ENCODE measurements at regions not wholly inside any gene's neighbourhood (a gene's known extent, or its start where the extent isn't known, plus 50 kb on each side); places are given as distances from the start of the nearest gene placed in this dataset.

- Histone ChIP-seq H3K36me3 (ENCODE audit: control insufficient read depth, insufficient read depth, low read length) (no peaks in the 10 kb centered on the region), H3K4me3 (ENCODE audit: low read length) (no peak overlapping the region), H3K27ac (ENCODE audit: low read depth, low read length) (no peak overlapping the region), H3K9ac (ENCODE audit: low read length) (no peak overlapping the region), H3K4me1 (ENCODE audit: control insufficient read depth, insufficient read depth, low read length) (no peaks in the 10 kb centered on the region), H3K27me3 (ENCODE audit: control insufficient read depth, insufficient read depth, low read length) (no peaks in the 10 kb centered on the region)
These were observed 207.2 kb downstream of the ATG4C start for GRCh38 chr1:62991152-62991551.

GRCh38 chr1:62993844-62994243, 209.9 kb downstream of the ATG4C start:
- Histone ChIP-seq H3K27ac (ENCODE audit: low read depth, low read length) (no peak overlapping the region), H3K4me1 (ENCODE audit: control insufficient read depth, insufficient read depth, low read length) (no peaks in the 10 kb centered on the region), H3K36me3 (ENCODE audit: control insufficient read depth, insufficient read depth, low read length) (no peaks in the 10 kb centered on the region), H3K27me3 (ENCODE audit: control insufficient read depth, insufficient read depth, low read length) (peaks cover 4% of the 10 kb centered on the region), H3K9ac (ENCODE audit: low read length) (no peak overlapping the region), H3K4me3 (ENCODE audit: low read length) (no peak overlapping the region)

DNA sequence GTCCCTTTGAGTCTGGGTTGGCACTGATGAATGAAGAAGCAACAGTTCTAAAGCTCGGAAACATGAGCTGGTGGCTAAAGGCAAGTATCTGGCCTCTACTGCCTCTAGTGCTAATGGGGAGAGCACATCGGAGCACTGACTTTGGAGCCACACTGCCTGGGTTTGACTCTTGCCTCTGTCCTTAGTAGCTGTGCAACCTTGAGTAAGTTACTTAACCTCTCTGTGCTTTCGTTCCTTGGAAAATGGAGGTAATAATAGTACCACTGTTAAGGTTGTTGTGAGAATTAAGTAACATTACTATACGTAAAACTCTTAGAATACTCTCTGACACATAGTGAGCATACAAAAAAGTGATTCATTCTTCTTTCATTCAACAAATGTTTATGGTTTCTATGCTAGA, 211.2 kb downstream of the ATG4C start:
- H3K27me3 ChIP-seq (ENCODE audit: control insufficient read depth, insufficient read depth, low read length): peaks cover 4% of the 10 kb centered on the region
- H3K36me3 ChIP-seq (ENCODE audit: control insufficient read depth, insufficient read depth, low read length): no peaks in the 10 kb centered on the region
- H3K4me3 ChIP-seq (ENCODE audit: low read length): no peak overlapping the region
- H3K9ac ChIP-seq (ENCODE audit: low read length): no peak overlapping the region
- H3K27ac ChIP-seq (ENCODE audit: low read depth, low read length): no peak overlapping the region
- H3K4me1 ChIP-seq (ENCODE audit: control insufficient read depth, insufficient read depth, low read length): no peaks in the 10 kb centered on the region

- Histone ChIP-seq H3K4me3 (ENCODE audit: low read length) (no peak overlapping the region), H3K27ac (ENCODE audit: low read depth, low read length) (no peak overlapping the region), H3K36me3 (ENCODE audit: control insufficient read depth, insufficient read depth, low read length) (no peaks in the 10 kb centered on the region), H3K27me3 (ENCODE audit: control insufficient read depth, insufficient read depth, low read length) (peaks cover 4% of the 10 kb centered on the region), H3K4me1 (ENCODE audit: control insufficient read depth, insufficient read depth, low read length) (no peaks in the 10 kb centered on the region), H3K9ac (ENCODE audit: low read length) (no peak overlapping the region)
These were observed 214.0 kb downstream of the ATG4C start for GRCh38 chr1:62997884-62998283.

GRCh38 chr1:62998845-62999649, 215.1 kb downstream of the ATG4C start:
- no peaks in the 10 kb centered on the region for H3K36me3 ChIP-seq (ENCODE audit: control insufficient read depth, insufficient read depth, low read length)
- no peaks in the 10 kb centered on the region for H3K4me1 ChIP-seq (ENCODE audit: control insufficient read depth, insufficient read depth, low read length)
- H3K27ac ChIP-seq (ENCODE audit: low read depth, low read length): no peak overlapping the region
- no peak overlapping the region for H3K4me3 ChIP-seq (ENCODE audit: low read length)
- H3K27me3 ChIP-seq (ENCODE audit: control insufficient read depth, insufficient read depth, low read length): peaks cover 4% of the 10 kb centered on the region
- no peak overlapping the region for H3K9ac ChIP-seq (ENCODE audit: low read length)

DNA sequence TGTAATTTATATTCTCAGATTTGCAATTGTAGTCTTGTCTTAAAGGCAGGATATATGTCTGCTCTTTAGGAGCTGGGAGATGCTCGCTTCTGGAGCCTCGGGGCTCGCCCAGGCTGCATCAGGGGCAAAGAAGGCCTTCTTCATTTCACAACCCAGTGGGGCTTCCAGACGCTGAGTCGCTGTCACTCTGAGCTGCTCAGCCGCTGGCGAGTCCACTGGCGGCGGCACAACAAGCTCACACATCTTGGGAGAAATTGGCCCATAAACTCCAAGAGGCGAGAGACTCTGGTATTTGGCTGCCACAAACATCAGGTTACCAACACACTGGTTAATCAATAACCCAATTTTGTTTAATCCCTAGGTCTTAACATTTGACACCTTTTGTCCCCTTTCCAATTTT, 216.6 kb downstream of the ATG4C start:
- H3K27me3 ChIP-seq (ENCODE audit: control insufficient read depth, insufficient read depth, low read length): peaks cover 4% of the 10 kb centered on the region
- H3K4me3 ChIP-seq (ENCODE audit: low read length): no peak overlapping the region
- H3K4me1 ChIP-seq (ENCODE audit: control insufficient read depth, insufficient read depth, low read length): no peaks in the 10 kb centered on the region
- H3K36me3 ChIP-seq (ENCODE audit: control insufficient read depth, insufficient read depth, low read length): no peaks in the 10 kb centered on the region
- H3K27ac ChIP-seq (ENCODE audit: low read depth, low read length): no peak overlapping the region
- no peak overlapping the region for H3K9ac ChIP-seq (ENCODE audit: low read length)

DNA sequence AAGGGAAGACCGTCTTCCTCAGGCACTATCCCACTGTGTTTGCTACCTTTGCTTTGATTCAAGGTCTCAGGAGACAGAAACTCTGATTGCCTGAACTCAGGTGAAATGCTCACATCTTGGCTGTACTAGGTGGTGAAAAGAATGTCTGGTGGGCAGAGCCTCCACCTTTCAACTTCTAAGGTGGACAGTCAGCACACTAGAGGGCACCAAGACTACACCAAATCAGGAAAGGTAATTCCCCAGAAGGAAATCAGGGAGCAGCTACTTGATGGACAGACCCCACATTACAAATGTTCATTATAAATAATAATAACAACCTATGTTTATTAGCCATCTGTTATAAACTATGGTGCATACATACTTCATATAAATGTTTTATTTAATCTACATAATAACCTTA, 220.9 kb downstream of the ATG4C start:
- Histone ChIP-seq H3K36me3 (ENCODE audit: control insufficient read depth, insufficient read depth, low read length) (no peaks in the 10 kb centered on the region), H3K9ac (ENCODE audit: low read length) (no peak overlapping the region), H3K27me3 (ENCODE audit: control insufficient read depth, insufficient read depth, low read length) (no peaks in the 10 kb centered on the region), H3K4me3 (ENCODE audit: low read length) (no peak overlapping the region), H3K27ac (ENCODE audit: low read depth, low read length) (no peak overlapping the region), H3K4me1 (ENCODE audit: control insufficient read depth, insufficient read depth, low read length) (no peaks in the 10 kb centered on the region)

GRCh38 chr1:63005812-63006211, 221.9 kb downstream of the ATG4C start:
- Histone ChIP-seq H3K4me3 (ENCODE audit: low read length) (no peak overlapping the region), H3K4me1 (ENCODE audit: control insufficient read depth, insufficient read depth, low read length) (no peaks in the 10 kb centered on the region), H3K9ac (ENCODE audit: low read length) (no peak overlapping the region), H3K27me3 (ENCODE audit: control insufficient read depth, insufficient read depth, low read length) (no peaks in the 10 kb centered on the region), H3K27ac (ENCODE audit: low read depth, low read length) (no peak overlapping the region), H3K36me3 (ENCODE audit: control insufficient read depth, insufficient read depth, low read length) (no peaks in the 10 kb centered on the region)

DNA sequence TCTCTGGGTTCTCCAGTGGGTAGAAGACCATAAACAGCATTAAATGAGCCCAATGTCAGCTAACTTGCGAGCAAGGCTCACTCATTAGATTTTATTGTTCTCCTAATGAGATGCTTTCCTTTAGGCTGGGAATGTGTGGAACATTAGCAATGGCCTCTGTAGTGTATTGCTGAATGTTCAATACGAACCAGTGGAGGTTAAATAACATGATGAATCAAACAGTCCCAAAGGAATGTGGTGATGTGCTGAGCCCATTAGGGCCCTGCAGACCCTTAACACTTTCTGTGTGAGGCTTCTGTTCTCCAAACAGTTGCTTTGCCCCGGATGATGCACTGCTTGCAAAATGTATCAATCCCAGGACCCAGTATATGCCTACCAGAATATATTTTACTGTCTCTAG, 225.5 kb downstream of the ATG4C start:
- H3K36me3 ChIP-seq (ENCODE audit: control insufficient read depth, insufficient read depth, low read length): no peaks in the 10 kb centered on the region
- H3K9ac ChIP-seq (ENCODE audit: low read length): no peak overlapping the region
- H3K27ac ChIP-seq (ENCODE audit: low read depth, low read length): no peak overlapping the region
- no peaks in the 10 kb centered on the region for H3K27me3 ChIP-seq (ENCODE audit: control insufficient read depth, insufficient read depth, low read length)
- no peak overlapping the region for H3K4me3 ChIP-seq (ENCODE audit: low read length)
- H3K4me1 ChIP-seq (ENCODE audit: control insufficient read depth, insufficient read depth, low read length): no peaks in the 10 kb centered on the region

DNA sequence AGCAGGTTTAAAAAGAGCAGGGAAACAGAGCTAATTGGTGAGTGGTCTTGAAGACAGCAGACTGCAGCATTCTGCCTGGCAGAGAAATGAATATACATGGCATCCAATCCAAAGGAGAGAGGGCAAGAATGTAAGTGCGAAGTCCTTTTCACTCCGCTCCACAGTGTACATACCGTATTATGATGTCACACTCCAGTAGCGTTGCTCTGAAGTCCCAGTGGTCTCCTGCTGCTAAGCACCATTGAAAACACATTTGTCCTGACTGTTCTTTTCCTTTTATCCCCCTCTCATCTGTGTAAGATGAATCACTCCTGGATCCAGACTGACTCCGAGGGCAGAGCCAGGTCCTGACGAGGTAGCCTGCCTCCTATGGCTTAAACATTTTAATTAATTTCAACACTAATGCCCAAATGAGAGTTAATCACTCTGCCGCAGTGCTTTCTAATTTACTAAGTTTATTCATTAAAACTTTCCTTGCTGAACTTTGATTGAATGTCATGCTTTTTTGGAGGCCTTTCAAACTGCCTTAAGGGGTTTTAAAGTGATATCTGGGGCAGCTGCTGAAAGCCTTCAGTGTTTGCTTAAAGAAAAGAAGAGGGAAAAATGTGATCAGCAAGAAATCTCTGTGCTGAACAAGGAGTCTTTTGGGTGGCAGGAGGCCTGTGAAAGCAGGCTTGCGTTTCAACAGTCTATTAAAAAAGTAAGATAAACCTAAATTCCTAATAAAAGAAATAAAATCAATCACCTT, 227.2 kb downstream of the ATG4C start:
- no peak overlapping the region for H3K27ac ChIP-seq (ENCODE audit: low read depth, low read length)
- H3K36me3 ChIP-seq (ENCODE audit: control insufficient read depth, insufficient read depth, low read length): no peaks in the 10 kb centered on the region
- no peaks in the 10 kb centered on the region for H3K27me3 ChIP-seq (ENCODE audit: control insufficient read depth, insufficient read depth, low read length)
- H3K4me1 ChIP-seq (ENCODE audit: control insufficient read depth, insufficient read depth, low read length): no peaks in the 10 kb centered on the region
- no peak overlapping the region for H3K4me3 ChIP-seq (ENCODE audit: low read length)
- H3K9ac ChIP-seq (ENCODE audit: low read length): no peak overlapping the region

DNA sequence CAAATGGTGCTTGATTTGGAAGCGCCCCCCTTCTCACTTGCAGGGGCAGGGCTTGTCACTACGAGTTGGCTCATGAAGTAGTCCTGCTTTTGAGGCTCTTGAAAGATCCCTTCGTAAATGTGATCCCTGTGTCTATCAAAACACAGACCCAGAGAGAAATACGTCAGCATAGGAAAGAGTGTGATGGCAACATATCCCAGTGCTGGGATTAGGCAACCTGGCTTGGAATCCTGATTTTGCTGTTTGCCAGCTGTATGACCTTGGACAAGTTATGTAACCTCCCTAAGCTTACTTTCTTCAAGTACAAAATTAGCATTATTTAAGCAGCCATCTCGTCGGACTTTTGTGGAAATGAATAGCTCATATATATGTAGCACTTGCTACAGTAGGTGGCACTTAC, 228.4 kb downstream of the ATG4C start:
- H3K4me1 ChIP-seq (ENCODE audit: control insufficient read depth, insufficient read depth, low read length): no peaks in the 10 kb centered on the region
- no peak overlapping the region for H3K27ac ChIP-seq (ENCODE audit: low read depth, low read length)

GRCh38 chr1:63014267-63014666, 230.3 kb downstream of the ATG4C start:
- no peak overlapping the region for H3K9ac ChIP-seq (ENCODE audit: low read length)
- H3K4me3 ChIP-seq (ENCODE audit: low read length): no peak overlapping the region
- H3K27ac ChIP-seq (ENCODE audit: low read depth, low read length): no peak overlapping the region
- H3K27me3 ChIP-seq (ENCODE audit: control insufficient read depth, insufficient read depth, low read length): no peaks in the 10 kb centered on the region
- H3K36me3 ChIP-seq (ENCODE audit: control insufficient read depth, insufficient read depth, low read length): no peaks in the 10 kb centered on the region
- no peaks in the 10 kb centered on the region for H3K4me1 ChIP-seq (ENCODE audit: control insufficient read depth, insufficient read depth, low read length)

More for the DNA sequence above, 228.4 kb downstream of the ATG4C start:
- Histone ChIP-seq H3K27me3 (ENCODE audit: control insufficient read depth, insufficient read depth, low read length) (no peaks in the 10 kb centered on the region), H3K36me3 (ENCODE audit: control insufficient read depth, insufficient read depth, low read length) (no peaks in the 10 kb centered on the region), H3K9ac (ENCODE audit: low read length) (no peak overlapping the region), H3K4me3 (ENCODE audit: low read length) (no peak overlapping the region)

DNA sequence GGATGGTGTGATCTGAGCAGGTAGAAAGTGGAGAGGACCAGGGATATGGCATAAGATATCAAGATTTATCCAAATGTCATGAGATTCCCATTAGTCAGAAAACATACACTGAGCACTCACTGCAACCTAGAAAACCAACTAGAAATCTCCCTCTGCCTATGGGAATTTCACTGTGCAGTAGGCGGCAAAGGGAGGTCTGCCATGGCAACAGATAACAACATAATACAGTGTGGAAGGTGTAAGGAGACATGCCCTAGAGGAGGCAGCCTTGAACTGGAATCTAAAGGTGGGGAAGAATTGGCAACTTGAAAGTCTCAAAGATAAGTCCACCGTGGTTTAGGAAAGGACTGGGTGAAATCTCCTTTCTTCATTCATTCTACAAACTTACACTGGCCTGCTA, 238.4 kb downstream of the ATG4C start:
- no peak overlapping the region for H3K9ac ChIP-seq (ENCODE audit: low read length)
- no peaks in the 10 kb centered on the region for H3K36me3 ChIP-seq (ENCODE audit: control insufficient read depth, insufficient read depth, low read length)
- H3K4me1 ChIP-seq (ENCODE audit: control insufficient read depth, insufficient read depth, low read length): no peaks in the 10 kb centered on the region
- H3K27me3 ChIP-seq (ENCODE audit: control insufficient read depth, insufficient read depth, low read length): no peaks in the 10 kb centered on the region
- H3K4me3 ChIP-seq (ENCODE audit: low read length): no peak overlapping the region
- H3K27ac ChIP-seq (ENCODE audit: low read depth, low read length): no peak overlapping the region

Measured in rectal smooth muscle tissue (tissue), 1 donor.